Spleen (tissue), 11 donors: ENCODE measurements at regions not wholly inside any gene's neighbourhood (a gene's known extent, or its start where the extent isn't known, plus 50 kb on each side); places are given as distances from the start of the nearest gene placed in this dataset.

Experiments
- DNase-seq: peaks from one replicate; pipeline ENCODE4 v3.0.0-alpha.2; 2020
- H3K27ac ChIP-seq, 8 donors: fragments of 200-600 bp; sonication (generic) in 7 of 8; 1 replicate in 4 of 8; 2 replicates in 4 of 8; pipeline versions ENCODE4 v1.5.0 to v1.8.0; 2016 to 2021; ENCODE audit warnings: inconsistent platforms in 4 of 8, mild to moderate bottlenecking in 4 of 8, moderate library complexity in 1 of 8
- H3K27me3 ChIP-seq, 7 donors: fragments of 200-600 bp; sonication (generic) in 6 of 7; replicated peaks in 1 of 7; 1 replicate in 4 of 7; 2 replicates in 3 of 7; pipeline versions ENCODE4 v1.5.0 to v1.8.0; 2016 to 2021; ENCODE audit warnings: inconsistent platforms in 3 of 7, mild to moderate bottlenecking in 1 of 7
- H3K36me3 ChIP-seq, 6 donors: fragments of 200-600 bp; sonication (generic) in 5 of 6; 1 replicate in 4 of 6; 2 replicates in 2 of 6; pipeline versions ENCODE4 v1.5.0 to v1.8.0; 2016 to 2021; ENCODE audit warnings: inconsistent platforms in 2 of 6
- H3K4me1 ChIP-seq, 6 donors: fragments of 200-600 bp; sonication (generic) in 5 of 6; 1 replicate in 3 of 6; 2 replicates in 3 of 6; pipeline versions ENCODE4 v1.5.0 to v1.8.0; 2016 to 2021; ENCODE audit warnings: inconsistent platforms in 3 of 6
- H3K4me3 ChIP-seq, 8 donors: fragments of 200-600 bp; sonication (generic) in 7 of 8; 1 replicate in 4 of 8; 2 replicates in 4 of 8; pipeline versions ENCODE4 v1.5.0 to v1.8.0; 2016 to 2021; ENCODE audit warnings: inconsistent platforms in 4 of 8, mild to moderate bottlenecking in 4 of 8, moderate library complexity in 2 of 8
- H3K9me3 ChIP-seq, 8 donors: fragments of 200-600 bp; sonication (generic) in 7 of 8; 1 replicate in 4 of 8; 2 replicates in 4 of 8; pipeline versions ENCODE4 v1.5.0 to v1.8.0; 2016 to 2021; ENCODE audit warnings: inconsistent platforms in 4 of 8
- CTCF ChIP-seq, 11 experiments: fragments of 200-600 bp in 7 of 11; fragments of 450-650 bp in 4 of 11; sonication (generic) in 4 of 11; IDR thresholded peaks in 8 of 11; conservative IDR thresholded peaks in 3 of 11; 1 replicate in 7 of 11; 2 replicates in 4 of 11; pipeline versions ENCODE4 v1.4.0 to v1.8.0; 2016 to 2021; ENCODE audit warnings: antibody characterized with exemption in 11 of 11, inconsistent platforms in 4 of 11, mild to moderate bottlenecking in 1 of 11
- POLR2A ChIP-seq, 3 donors: fragments of 450-650 bp; IDR thresholded peaks; one replicate each; pipeline ENCODE4 v1.5.1; 2017; ENCODE audit warnings: antibody characterized with exemption in 3 of 3, mild to moderate bottlenecking in 1 of 3
- POLR2AphosphoS5 ChIP-seq, 3 donors: sonication (generic); formaldehyde crosslinking; IDR thresholded peaks; one replicate each; pipeline ENCODE4 v1.5.1; 2017; ENCODE audit warnings: antibody characterized with exemption in 3 of 3
- WGBS, 5 donors: extraction: QIAGEN DNeasy Blood & Tissue Kit in 3 of 5; methylation state at CpG; one replicate each; pipeline versions ENCODE4 v1.1.5 to v1.1.7; 2013 to 2018; 5-methylcytosine and 5-hydroxymethylcytosine counted together
- intact Hi-C: fragments of 100-400 bp; cut with DNase I; formaldehyde crosslinking; loops from one replicate; pipeline ENCODE4 v1.15.0; 2023; ENCODE audit warnings: low total_unique reads
- donor health status: healthy with polysubstance abuse.
- donor health status: DM: no; HTN: no; CAD: no; lungs with moderate emphysema.
- donor health status: DM: no; HTN: no; CAD: no.
- donor health status: Bipolar disorder and iron deficiency.
- donor health status: healthy.
- donor health status: DM: no; HTN: no; CAD: no.
- donor health status: DM: yes; HTN: yes; CAD: no.

- Histone ChIP-seq H3K4me1 (no peaks in the 10 kb centered on the region), H3K9me3 (no peaks in the 10 kb centered on the region), H3K36me3 (no peaks in the 10 kb centered on the region), H3K27ac (no peak overlapping the region), H3K4me3 (no peak overlapping the region), H3K27me3 (no peaks in the 10 kb centered on the region)
- WGBS, 5 donors: 72 to 80% (median 77%) methylated on average over 4 of the region's 4 CpGs
- TF ChIP-seq POLR2A (IDR thresholded peaks at IDR 0.05): no peak
- TF ChIP-seq POLR2AphosphoS5 (IDR thresholded peaks at IDR 0.05): no peak
- no peak for TF ChIP-seq CTCF (IDR thresholded peaks at IDR 0.05 in 8 of 11, conservative IDR thresholded peaks at IDR 0.05 in 3 of 11)
- intact Hi-C loops: no loop called here
- no peak for DNase-seq
Measured at GRCh38 chr18:65398347-65399075, 352.3 kb upstream of the CDH7 start.

GRCh38 chr18:65380986-65381385, 369.8 kb upstream of the CDH7 start:
- Histone ChIP-seq H3K27me3 (no peaks in the 10 kb centered on the region), H3K4me1 (no peaks in the 10 kb centered on the region), H3K27ac (no peak overlapping the region), H3K9me3 (peaks cover 0 to 26% (median 7%) of the 10 kb centered on the region in 8 donors), H3K4me3 (no peak overlapping the region), H3K36me3 (no peaks in the 10 kb centered on the region)
- 58 to 76% (median 63%) methylated on average over 3 of the region's 3 CpGs for WGBS, 5 donors
- DNase-seq: no peak
- no peak for TF ChIP-seq POLR2A (IDR thresholded peaks at IDR 0.05)
- no peak for TF ChIP-seq CTCF (IDR thresholded peaks at IDR 0.05 in 8 of 11, conservative IDR thresholded peaks at IDR 0.05 in 3 of 11)
- no peak for TF ChIP-seq POLR2AphosphoS5 (IDR thresholded peaks at IDR 0.05)
- intact Hi-C loops: no loop called here

DNA sequence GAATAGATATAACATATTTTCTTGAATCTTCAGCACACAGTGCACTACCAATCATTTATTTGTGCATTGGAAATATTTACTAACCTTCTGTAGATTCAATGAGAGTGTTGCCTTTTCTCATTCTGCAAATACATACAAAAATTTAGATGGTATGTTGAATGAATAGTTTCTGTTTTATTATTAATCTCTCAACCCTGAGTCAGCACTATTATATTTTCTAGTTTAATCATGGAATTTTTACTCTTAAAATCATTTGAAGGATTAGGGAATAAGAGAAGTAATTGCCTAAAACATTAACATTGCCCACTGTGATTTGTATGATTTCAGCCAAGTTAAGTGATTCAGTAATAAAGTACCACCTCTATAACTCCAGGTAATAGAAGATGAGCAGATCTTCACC, 370.2 kb upstream of the CDH7 start:
- TF ChIP-seq POLR2A (IDR thresholded peaks at IDR 0.05) (no peak), CTCF (IDR thresholded peaks at IDR 0.05 in 8 of 11, conservative IDR thresholded peaks at IDR 0.05 in 3 of 11) (no peak), POLR2AphosphoS5 (IDR thresholded peaks at IDR 0.05) (no peak)
- H3K4me3 ChIP-seq: no peak overlapping the region
- intact Hi-C loops: no loop called here
- no peak for DNase-seq
- no peaks in the 10 kb centered on the region for H3K4me1 ChIP-seq
- H3K9me3 ChIP-seq: peaks cover 0 to 23% (median 7%) of the 10 kb centered on the region in 8 donors
- no peak overlapping the region for H3K27ac ChIP-seq
- H3K27me3 ChIP-seq: no peaks in the 10 kb centered on the region
- H3K36me3 ChIP-seq: no peaks in the 10 kb centered on the region

- Histone ChIP-seq H3K9me3 (no peaks in the 10 kb centered on the region), H3K27ac (no peak overlapping the region), H3K27me3 (no peaks in the 10 kb centered on the region), H3K4me1 (no peaks in the 10 kb centered on the region), H3K4me3 (no peak overlapping the region), H3K36me3 (no peaks in the 10 kb centered on the region)
- WGBS, 5 donors: 72 to 84% (median 82%) methylated on average over 3 of the region's 3 CpGs
- no peak for DNase-seq
- intact Hi-C loops: no loop called here
- no peak for TF ChIP-seq CTCF (IDR thresholded peaks at IDR 0.05 in 8 of 11, conservative IDR thresholded peaks at IDR 0.05 in 3 of 11)
- no peak for TF ChIP-seq POLR2AphosphoS5 (IDR thresholded peaks at IDR 0.05)
- no peak for TF ChIP-seq POLR2A (IDR thresholded peaks at IDR 0.05)
Measured at GRCh38 chr18:65372904-65373303, 377.9 kb upstream of the CDH7 start.
